HUES64 (cell line): ENCODE measurements at regions not wholly inside any gene's neighbourhood (a gene's known extent, or its start where the extent isn't known, plus 50 kb on each side); places are given as distances from the start of the nearest gene placed in this dataset.

Experiments used
- H3K27ac ChIP-seq: 2 replicates; pipeline ENCODE4 v1.7.0; 2013; ENCODE audit warnings: low read depth, low read length, inconsistent platforms
- H3K27me3 ChIP-seq: 2 replicates; pipeline ENCODE4 v1.6.1; 2013; ENCODE audit warnings: mild to moderate bottlenecking, low read length; ENCODE audit not compliant: insufficient read depth
- H3K36me3 ChIP-seq: 2 replicates; pipeline ENCODE4 v1.6.1; 2013; ENCODE audit warnings: mild to moderate bottlenecking, low read length; ENCODE audit not compliant: insufficient read depth
- H3K4me1 ChIP-seq: 2 replicates; pipeline ENCODE4 v1.6.1; 2013; ENCODE audit warnings: mild to moderate bottlenecking, low read length, moderate library complexity; ENCODE audit not compliant: insufficient read depth
- H3K4me3 ChIP-seq: 2 replicates; pipeline ENCODE4 v1.5.1; 2013; ENCODE audit warnings: mild to moderate bottlenecking, low read length, moderate library complexity
- H3K9ac ChIP-seq: 2 replicates; pipeline ENCODE4 v1.6.1; 2013; ENCODE audit warnings: mild to moderate bottlenecking, low read depth, low read length
- H3K9me3 ChIP-seq: 2 replicates; pipeline ENCODE4 v1.6.1; 2013; ENCODE audit warnings: low read depth, low read length; ENCODE audit not compliant: insufficient read depth
- WGBS: fragments of 150-250, 120-280 bp; methylation state at CpG from one replicate; pipeline ENCODE4 v1.1.7; 2013; ENCODE audit warnings: missing lambda C conversion rate; 5-methylcytosine and 5-hydroxymethylcytosine counted together

DNA sequence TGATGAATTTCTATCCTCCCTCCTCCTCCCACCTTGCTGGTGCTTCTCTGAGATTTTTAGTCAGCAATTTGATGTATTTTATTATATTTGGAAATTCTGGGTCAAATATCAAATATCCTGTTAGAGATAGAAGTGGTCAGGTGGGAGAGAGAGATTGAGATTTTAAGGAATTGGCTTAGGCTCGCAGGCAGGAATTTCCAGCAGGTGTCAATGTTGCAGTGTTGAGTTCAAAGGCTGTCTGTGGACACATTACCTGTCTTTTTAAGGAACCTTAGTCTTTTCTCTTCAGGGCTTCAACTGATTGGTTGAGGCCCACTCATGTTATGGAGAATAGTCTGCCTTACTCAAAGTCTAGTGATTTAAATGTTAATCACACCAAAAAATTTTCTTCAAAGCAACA, 457.3 kb downstream of the FLRT2 start:
- 85% methylated on average over 1 of the region's 1 CpG for WGBS
- H3K4me1 ChIP-seq = no peaks in the 10 kb centered on the region
- no peaks in the 10 kb centered on the region for H3K27me3 ChIP-seq
- H3K4me3 ChIP-seq = no peak overlapping the region
- no peaks in the 10 kb centered on the region for H3K36me3 ChIP-seq
- no peaks in the 10 kb centered on the region for H3K9me3 ChIP-seq
- no peak overlapping the region for H3K9ac ChIP-seq
- no peak overlapping the region for H3K27ac ChIP-seq

DNA sequence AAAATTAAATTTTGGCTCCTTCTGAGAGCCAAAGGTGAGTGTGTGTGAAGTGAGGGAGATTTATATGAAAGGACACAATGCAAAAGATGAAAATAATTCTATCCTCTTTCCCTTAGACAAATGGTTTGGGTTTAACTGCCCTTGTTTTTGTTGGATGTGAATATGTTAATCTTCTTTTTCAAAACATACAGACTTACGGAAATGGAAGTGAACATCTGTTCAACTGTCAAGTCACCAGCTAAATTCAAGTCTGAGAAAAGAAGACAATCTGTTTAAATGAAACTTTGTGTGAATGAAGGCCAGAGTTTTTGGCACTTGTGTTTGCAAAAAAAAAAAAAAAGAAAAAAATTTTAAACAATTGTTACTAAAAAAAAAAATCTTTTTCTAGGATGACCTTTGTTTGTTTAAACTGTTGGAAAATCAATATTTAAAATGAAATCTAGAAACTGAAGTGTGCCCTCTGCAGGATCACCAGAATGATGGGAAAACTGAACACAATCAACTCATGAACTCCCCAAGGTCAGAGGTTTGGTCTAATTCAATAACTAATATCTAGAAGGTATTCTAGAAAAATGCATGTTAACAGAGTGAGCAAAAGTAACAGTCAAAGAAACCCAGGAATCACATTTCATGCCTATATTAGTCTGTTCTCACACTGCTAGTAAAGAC, 448.8 kb downstream of the FLRT2 start:
- Histone ChIP-seq H3K36me3 (no peaks in the 10 kb centered on the region), H3K4me1 (no peaks in the 10 kb centered on the region)
- WGBS = 100% methylated on average over 1 of the region's 1 CpG

DNA sequence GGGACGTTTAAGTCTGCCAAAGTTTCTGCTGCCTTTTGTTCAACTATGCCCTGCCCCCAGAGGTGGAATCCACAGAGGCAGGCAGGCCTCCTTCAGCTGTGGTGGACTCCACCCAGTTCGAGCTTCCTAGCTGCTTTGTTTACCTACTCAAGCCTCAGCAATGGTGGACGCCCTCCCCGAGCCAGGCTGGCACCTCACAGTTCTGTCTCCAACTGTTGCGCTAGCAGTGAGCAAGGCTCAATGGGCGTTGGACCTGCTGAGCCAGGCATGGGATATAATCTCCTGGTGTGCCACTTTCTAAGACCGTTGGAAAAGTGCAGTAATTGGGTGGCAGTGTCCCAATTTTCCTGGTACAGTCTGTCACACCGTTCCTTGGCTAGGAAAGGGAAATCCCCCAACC, 444.7 kb downstream of the FLRT2 start:
- no peaks in the 10 kb centered on the region for H3K36me3 ChIP-seq
- 78% methylated on average over 8 of the region's 8 CpGs for WGBS
- no peak overlapping the region for H3K4me3 ChIP-seq
- no peak overlapping the region for H3K27ac ChIP-seq
- H3K27me3 ChIP-seq = no peaks in the 10 kb centered on the region
- H3K4me1 ChIP-seq = no peaks in the 10 kb centered on the region
- peaks cover 16% of the 10 kb centered on the region for H3K9me3 ChIP-seq
- H3K9ac ChIP-seq = no peak overlapping the region

More for the DNA sequence above, 448.8 kb downstream of the FLRT2 start:
- Histone ChIP-seq H3K9ac (no peak overlapping the region), H3K27me3 (no peaks in the 10 kb centered on the region), H3K4me3 (no peak overlapping the region), H3K27ac (no peak overlapping the region), H3K9me3 (peaks cover 16% of the 10 kb centered on the region)

DNA sequence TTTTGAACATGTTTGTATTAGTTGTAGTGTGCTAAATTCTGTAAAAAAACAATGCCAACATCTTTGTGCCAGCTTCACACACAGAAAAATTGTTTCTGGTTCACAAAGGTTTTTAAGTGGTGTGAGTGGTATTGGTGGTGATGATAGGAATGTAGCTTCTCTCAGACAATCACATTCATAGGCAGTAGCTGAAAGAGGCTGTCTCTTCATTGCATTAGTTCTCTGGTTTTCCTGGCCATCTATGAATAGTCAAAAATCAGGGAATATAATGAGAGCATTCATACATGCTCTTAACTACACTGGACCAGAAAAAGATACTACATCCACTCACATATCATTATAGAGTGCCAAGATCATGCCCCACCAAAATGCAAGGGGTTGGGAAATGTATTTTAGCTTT, 433.5 kb downstream of the FLRT2 start:
- Histone ChIP-seq H3K9me3 (no peaks in the 10 kb centered on the region), H3K27ac (no peak overlapping the region), H3K4me3 (no peak overlapping the region), H3K27me3 (no peaks in the 10 kb centered on the region), H3K9ac (no peak overlapping the region), H3K4me1 (no peaks in the 10 kb centered on the region), H3K36me3 (no peaks in the 10 kb centered on the region)

DNA sequence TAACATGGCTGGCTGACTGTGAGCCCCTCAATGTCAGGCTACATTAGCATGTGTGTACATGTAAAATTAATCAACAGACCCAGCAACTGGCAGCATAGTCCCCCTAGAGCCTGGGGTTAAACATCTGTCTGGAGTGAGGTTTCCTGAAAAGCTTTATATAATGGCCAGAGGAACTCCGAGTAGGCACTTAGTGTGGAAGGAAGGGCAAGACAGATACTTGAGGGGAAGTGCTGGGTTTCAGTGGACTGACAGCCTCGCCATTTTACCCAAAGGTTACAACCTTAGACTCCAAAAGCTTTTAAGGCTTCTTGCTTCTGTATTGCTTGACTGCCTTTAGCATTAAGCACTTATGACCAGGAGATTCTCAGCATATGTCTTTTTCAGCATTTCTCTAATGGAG, 430.8 kb downstream of the FLRT2 start:
- no peaks in the 10 kb centered on the region for H3K36me3 ChIP-seq
- no peak overlapping the region for H3K27ac ChIP-seq
- no peak overlapping the region for H3K9ac ChIP-seq
- H3K4me1 ChIP-seq = no peaks in the 10 kb centered on the region
- H3K9me3 ChIP-seq = no peaks in the 10 kb centered on the region
- H3K4me3 ChIP-seq = no peak overlapping the region
- WGBS = 94% methylated on average over 2 of the region's 2 CpGs
- H3K27me3 ChIP-seq = no peaks in the 10 kb centered on the region

DNA sequence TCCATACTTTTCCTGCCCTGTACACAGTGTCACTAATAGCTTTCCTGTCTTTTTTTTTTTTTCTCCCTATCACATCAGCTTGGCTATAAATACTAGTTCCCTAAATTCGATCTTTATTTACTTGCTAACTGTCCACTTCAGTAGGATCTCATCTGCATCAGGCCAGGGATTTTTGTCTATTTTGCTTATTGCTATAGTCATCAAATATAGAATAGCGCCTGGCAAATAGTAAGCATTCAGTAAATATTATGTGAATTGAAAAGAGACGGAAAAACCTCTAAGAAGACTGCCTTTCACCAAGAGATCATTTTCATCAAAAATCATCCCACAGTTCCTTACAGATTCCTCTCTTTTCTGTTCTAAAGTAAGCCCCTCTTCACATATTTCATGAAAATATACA, 429.1 kb downstream of the FLRT2 start:
- Histone ChIP-seq H3K27ac (no peak overlapping the region), H3K9ac (no peak overlapping the region), H3K27me3 (no peaks in the 10 kb centered on the region), H3K4me1 (no peaks in the 10 kb centered on the region), H3K36me3 (no peaks in the 10 kb centered on the region), H3K4me3 (no peak overlapping the region), H3K9me3 (no peaks in the 10 kb centered on the region)
- 95% methylated on average over 2 of the region's 3 CpGs for WGBS

DNA sequence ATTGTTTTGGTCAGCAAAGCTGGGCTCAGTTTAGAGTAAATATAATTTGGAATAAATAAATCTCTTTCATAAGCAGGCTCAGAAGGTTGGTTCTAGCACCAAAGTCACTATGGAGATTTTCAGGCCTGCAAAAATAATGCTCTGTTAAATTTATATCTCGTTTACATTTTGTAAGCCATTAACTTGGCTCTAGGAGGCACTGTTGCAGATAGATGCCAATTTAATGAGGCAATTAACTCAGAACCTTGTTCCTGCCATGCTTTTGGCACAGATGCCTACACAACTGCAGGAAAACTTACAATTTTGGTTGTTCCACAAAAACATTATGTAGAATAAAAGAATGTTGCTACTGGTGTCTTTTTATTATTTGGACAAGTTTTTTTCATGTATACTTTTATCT, 428.1 kb downstream of the FLRT2 start:
- Histone ChIP-seq H3K27me3 (no peaks in the 10 kb centered on the region), H3K27ac (no peak overlapping the region), H3K9ac (no peak overlapping the region), H3K36me3 (no peaks in the 10 kb centered on the region), H3K4me1 (no peaks in the 10 kb centered on the region), H3K9me3 (no peaks in the 10 kb centered on the region), H3K4me3 (no peak overlapping the region)
- WGBS = 93% methylated on average over 1 of the region's 1 CpG

DNA sequence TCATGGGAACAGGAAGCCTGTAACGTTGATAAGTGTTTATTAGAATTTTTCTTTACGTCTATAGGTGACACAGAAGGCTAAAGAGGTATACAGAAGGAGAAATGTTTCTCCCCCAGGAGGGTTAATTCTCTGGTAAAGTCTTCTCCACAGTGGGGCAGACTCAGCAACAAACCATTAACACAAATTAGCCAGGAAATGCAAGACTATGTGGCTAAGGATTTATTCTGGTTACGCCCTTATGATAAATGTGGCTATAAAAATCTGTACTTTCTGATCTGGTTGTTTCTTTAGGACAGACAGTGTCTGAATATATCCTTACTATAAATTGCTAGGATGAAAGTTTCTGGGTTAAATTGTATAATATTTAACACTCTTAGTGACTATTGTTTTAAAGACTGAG, 423.3 kb downstream of the FLRT2 start:
- H3K9me3 ChIP-seq = no peaks in the 10 kb centered on the region
- H3K4me1 ChIP-seq = no peaks in the 10 kb centered on the region
- H3K27ac ChIP-seq = no peak overlapping the region
- WGBS = 62% methylated on average over 3 of the region's 3 CpGs
- no peak overlapping the region for H3K4me3 ChIP-seq
- H3K36me3 ChIP-seq = no peaks in the 10 kb centered on the region
- H3K27me3 ChIP-seq = no peaks in the 10 kb centered on the region
- no peak overlapping the region for H3K9ac ChIP-seq

DNA sequence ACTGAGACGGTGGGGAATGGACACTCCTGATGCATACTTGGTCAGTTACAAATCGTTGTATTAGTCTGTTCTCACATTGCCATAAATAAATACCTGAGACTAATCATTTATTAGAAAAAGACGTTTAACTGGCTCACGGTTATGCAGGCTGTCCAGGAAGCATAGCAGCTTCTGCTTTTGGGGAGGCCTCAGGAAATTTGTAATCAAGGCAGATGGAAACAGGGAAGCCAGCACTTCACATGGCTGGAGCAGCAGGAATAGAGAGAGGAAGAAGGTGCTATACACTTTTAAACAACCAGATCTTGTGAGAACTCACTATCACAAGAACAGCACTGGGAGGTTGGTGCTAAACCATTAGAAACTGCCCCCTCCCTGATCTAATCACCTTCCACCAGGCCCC, 418.2 kb downstream of the FLRT2 start:
- H3K27me3 ChIP-seq = no peaks in the 10 kb centered on the region
- H3K36me3 ChIP-seq = no peaks in the 10 kb centered on the region
- no peak overlapping the region for H3K9ac ChIP-seq
- no peak overlapping the region for H3K4me3 ChIP-seq
- 93% methylated on average over 4 of the region's 4 CpGs for WGBS
- H3K27ac ChIP-seq = no peak overlapping the region
- H3K9me3 ChIP-seq = no peaks in the 10 kb centered on the region
- no peaks in the 10 kb centered on the region for H3K4me1 ChIP-seq

DNA sequence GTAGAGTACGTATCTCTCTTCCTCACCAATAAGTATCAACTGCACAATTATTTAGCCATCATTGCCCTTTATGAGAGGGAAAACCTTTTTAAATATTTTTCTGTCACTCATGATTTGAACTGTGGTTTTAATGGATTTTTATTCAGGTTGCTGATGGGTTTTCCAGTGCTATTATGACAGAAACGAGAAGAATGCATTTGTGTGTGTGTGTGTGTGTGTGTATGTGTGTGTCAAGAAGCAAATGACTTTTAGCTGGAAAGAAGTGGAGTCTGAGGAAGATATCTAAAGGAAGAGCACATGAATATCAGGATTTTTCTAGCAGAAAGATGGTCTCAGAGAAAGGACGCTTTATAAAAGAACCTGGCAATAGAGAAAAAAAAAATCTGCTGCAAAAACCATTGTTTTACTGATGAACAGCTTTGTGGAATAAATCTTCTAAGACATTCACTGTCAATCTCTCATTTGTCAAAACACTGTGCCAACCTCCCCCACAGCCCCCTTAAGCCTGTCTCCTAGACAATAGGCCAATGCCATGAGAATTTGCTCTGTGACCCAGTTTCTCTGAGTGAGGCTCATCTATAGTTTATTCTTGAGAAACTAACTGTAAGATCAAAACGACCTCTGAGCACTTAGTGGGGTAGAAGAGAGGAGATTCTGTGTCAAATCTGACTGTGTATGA, 417.7 kb downstream of the FLRT2 start:
- H3K9me3 ChIP-seq = no peaks in the 10 kb centered on the region
- H3K27ac ChIP-seq = no peak overlapping the region
- no peaks in the 10 kb centered on the region for H3K4me1 ChIP-seq
- H3K9ac ChIP-seq = no peak overlapping the region
- H3K4me3 ChIP-seq = no peak overlapping the region
- H3K36me3 ChIP-seq = no peaks in the 10 kb centered on the region
- 89% methylated on average over 3 of the region's 4 CpGs for WGBS
- no peaks in the 10 kb centered on the region for H3K27me3 ChIP-seq

DNA sequence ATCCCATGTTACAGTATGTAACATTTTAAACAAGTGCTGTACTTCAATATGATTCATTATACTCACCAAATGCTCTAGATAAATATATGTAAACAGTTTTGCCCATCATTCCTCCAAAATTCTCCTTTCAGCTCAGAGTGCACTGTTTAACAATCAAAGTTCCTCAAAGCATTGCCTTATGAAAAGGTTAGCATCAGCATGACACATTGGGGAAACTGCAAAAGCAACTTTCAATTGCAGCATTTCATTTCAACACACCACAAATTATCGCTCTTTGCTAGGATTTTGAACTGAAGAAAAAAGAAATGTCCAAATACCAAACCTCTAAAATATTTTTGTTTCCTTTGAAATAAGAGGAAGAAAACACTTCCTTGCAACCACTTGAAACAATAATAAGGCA, 413.2 kb downstream of the FLRT2 start:
- no peaks in the 10 kb centered on the region for H3K4me1 ChIP-seq
- no peak overlapping the region for H3K27ac ChIP-seq
- WGBS = 100% methylated on average over 1 of the region's 1 CpG
- no peaks in the 10 kb centered on the region for H3K27me3 ChIP-seq
- no peak overlapping the region for H3K4me3 ChIP-seq
- H3K36me3 ChIP-seq = no peaks in the 10 kb centered on the region
- no peak overlapping the region for H3K9ac ChIP-seq
- H3K9me3 ChIP-seq = no peaks in the 10 kb centered on the region

DNA sequence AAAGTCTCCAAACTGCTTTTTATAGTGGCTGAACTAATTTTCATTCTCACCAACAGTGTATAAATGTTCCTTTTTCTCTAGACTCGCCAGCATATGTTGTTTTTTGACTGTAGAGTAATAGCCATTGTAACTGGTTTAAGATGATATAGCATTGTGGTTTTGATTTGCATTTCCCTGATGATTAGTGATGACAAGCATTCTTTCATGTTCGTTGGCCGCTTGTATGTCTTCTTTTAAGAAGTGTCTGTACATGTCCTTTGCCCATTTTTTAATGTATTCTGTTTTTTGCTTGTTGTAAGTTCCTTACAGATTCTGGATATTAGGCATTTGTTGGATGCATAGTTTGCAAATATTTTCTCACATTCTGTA, 404.9 kb downstream of the FLRT2 start:
- H3K27me3 ChIP-seq = no peaks in the 10 kb centered on the region
- H3K4me1 ChIP-seq = no peaks in the 10 kb centered on the region
- no peak overlapping the region for H3K4me3 ChIP-seq
- 0 out of 2 replicates have a peak, but pooled peaks cover 3% of the 10 kb centered on the region for H3K9me3 ChIP-seq
- no peaks in the 10 kb centered on the region for H3K36me3 ChIP-seq
- H3K27ac ChIP-seq = no peak overlapping the region
- WGBS = 93% methylated on average over 3 of the region's 3 CpGs
- H3K9ac ChIP-seq = no peak overlapping the region
